Activated B cell treated with CpG ODN at 0.5 μM for 24 hours (primary cell): ENCODE measurements at regions not wholly inside any gene's neighbourhood (a gene's known extent, or its start where the extent isn't known, plus 50 kb on each side); places are given as distances from the start of the nearest gene placed in this dataset.
"Not testable (repeated sequence)": the region's sequence is repeated elsewhere in the genome, so short reads cannot be mapped to it uniquely, and the experiment has no call there.

ENCODE experiments used
- ATAC-seq: fragments of 200-7000 bp; cut with Tn5 transposase; one replicate; pipeline ENCODE4 v1.10.0; 2021; ENCODE audit warnings: low read depth, mild to moderate bottlenecking, moderate library complexity
- CTCF ChIA-PET: fragments of 350-600 bp; sonication (Branson Sonifier 250); formaldehyde crosslinking; loops from one replicate; lab custom pipeline; 2021; ENCODE audit warnings: antibody characterized with exemption; lab: Charles Lee
- POLR2A ChIA-PET: fragments of 350-600 bp; sonication (Branson Sonifier 250); formaldehyde crosslinking; loops from one replicate; lab custom pipeline; 2021; ENCODE audit warnings: antibody characterized with exemption; lab: Charles Lee
- DNase-seq: peaks from one replicate; pipeline ENCODE4 v3.0.0; 2022
- H3K27ac Mint-ChIP-seq: one replicate; pipeline ENCODE4 v1.8.0; 2020; ENCODE audit warnings: mixed read lengths
- H3K27me3 Mint-ChIP-seq: one replicate; pipeline ENCODE4 v1.8.0; 2021; ENCODE audit warnings: mixed read lengths
- H3K36me3 Mint-ChIP-seq: one replicate; pipeline ENCODE4 v1.8.0; 2021; ENCODE audit warnings: low read depth, mixed read lengths
- H3K4me1 Mint-ChIP-seq: one replicate; pipeline ENCODE4 v1.8.0; 2021; ENCODE audit warnings: mixed read lengths
- H3K4me3 Mint-ChIP-seq: one replicate; pipeline ENCODE4 v1.8.0; 2020; ENCODE audit warnings: mild to moderate bottlenecking, mixed read lengths
- H3K9me3 Mint-ChIP-seq: one replicate; pipeline ENCODE4 v1.8.0; 2020; ENCODE audit warnings: mixed read lengths
- intact Hi-C: fragments of 100-400 bp; cut with micrococcal nuclease; formaldehyde crosslinking; loops from one replicate; pipeline ENCODE4 v1.15.1; 2024
- TF ChIP-seq, protein P1 (sequence below): fragments of 200-600 bp; IDR thresholded peaks from one replicate; pipeline ENCODE4 v1.8.0; 2022; ENCODE audit warnings: antibody characterized with exemption, mild to moderate bottlenecking

DNA sequence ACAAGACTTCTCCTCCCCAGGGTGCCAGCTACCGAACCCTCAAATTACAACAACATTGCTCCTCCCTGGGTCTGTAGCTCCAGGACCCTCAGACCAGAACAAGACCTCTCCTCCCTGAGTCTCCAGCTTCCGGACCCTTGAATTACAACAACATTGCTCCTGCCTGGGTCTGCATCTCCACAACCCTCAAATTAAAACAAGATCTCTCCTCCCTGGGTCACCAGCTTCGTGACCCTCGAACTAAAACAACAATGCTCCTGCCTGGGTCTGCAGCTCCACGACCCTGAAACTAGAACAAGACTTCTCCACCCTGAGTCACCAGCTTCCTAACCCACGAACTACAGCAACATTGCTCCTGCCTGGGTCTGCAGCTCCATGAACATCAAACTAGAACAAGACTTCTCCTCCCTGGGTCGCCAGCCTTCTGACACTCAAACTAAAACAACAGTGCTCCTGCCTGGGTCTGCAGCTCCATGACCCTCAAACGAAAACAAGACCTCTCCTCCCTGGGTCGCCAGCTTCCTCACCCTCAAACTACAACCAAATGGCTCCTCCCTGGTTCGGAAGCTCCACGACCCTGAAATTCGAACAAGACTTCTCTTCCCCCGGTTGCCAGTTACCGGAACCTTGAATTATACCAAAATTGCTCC, 324.5 kb downstream of the PREX1 start:
- TF ChIP-seq, protein P1, sequence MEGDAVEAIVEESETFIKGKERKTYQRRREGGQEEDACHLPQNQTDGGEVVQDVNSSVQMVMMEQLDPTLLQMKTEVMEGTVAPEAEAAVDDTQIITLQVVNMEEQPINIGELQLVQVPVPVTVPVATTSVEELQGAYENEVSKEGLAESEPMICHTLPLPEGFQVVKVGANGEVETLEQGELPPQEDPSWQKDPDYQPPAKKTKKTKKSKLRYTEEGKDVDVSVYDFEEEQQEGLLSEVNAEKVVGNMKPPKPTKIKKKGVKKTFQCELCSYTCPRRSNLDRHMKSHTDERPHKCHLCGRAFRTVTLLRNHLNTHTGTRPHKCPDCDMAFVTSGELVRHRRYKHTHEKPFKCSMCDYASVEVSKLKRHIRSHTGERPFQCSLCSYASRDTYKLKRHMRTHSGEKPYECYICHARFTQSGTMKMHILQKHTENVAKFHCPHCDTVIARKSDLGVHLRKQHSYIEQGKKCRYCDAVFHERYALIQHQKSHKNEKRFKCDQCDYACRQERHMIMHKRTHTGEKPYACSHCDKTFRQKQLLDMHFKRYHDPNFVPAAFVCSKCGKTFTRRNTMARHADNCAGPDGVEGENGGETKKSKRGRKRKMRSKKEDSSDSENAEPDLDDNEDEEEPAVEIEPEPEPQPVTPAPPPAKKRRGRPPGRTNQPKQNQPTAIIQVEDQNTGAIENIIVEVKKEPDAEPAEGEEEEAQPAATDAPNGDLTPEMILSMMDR = no peak
- ChIA-PET CTCF (no interaction called here), POLR2A (no interaction called here)
- ATAC-seq (no peak), DNase-seq (no peak)
- intact Hi-C loops = no loop called here
- Mint-ChIP-seq H3K36me3 (no peaks in the 10 kb centered on the region), H3K4me1 (no peaks in the 10 kb centered on the region), H3K27ac (no peak overlapping the region), H3K4me3 (no peak overlapping the region), H3K9me3 (no peaks in the 10 kb centered on the region), H3K27me3 (peaks cover 6% of the 10 kb centered on the region)

DNA sequence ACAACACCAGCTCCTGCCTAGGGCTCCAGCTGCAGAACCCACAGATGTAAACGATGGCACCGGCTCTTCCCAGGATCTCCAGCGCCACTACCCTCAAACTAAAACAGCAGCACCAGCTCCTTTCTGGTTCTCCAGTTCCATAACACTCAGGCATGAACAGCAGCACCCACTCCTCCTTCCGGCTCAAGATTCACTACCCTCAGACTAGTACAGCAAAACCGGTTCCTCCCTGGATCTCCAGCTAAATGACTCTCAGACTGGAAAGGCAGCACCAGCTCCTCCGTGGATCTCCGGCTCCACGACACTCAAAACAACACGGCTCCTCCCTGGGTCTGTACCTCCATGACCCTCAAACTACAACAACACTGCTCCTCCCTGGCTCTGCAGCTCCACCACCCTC, 325.0 kb downstream of the PREX1 start:
- DNase-seq = no peak
- POLR2A ChIA-PET = no interaction called here
- CTCF ChIA-PET = no interaction called here
- peaks cover 6% of the 10 kb centered on the region for H3K27me3 Mint-ChIP-seq
- intact Hi-C loops = no loop called here
- H3K4me3 Mint-ChIP-seq = no peak overlapping the region
- no peak overlapping the region for H3K27ac Mint-ChIP-seq
- TF ChIP-seq, protein P1 = no peak
- no peaks in the 10 kb centered on the region for H3K4me1 Mint-ChIP-seq
- H3K9me3 Mint-ChIP-seq = no peaks in the 10 kb centered on the region
- H3K36me3 Mint-ChIP-seq = no peaks in the 10 kb centered on the region
- ATAC-seq = no peak

DNA sequence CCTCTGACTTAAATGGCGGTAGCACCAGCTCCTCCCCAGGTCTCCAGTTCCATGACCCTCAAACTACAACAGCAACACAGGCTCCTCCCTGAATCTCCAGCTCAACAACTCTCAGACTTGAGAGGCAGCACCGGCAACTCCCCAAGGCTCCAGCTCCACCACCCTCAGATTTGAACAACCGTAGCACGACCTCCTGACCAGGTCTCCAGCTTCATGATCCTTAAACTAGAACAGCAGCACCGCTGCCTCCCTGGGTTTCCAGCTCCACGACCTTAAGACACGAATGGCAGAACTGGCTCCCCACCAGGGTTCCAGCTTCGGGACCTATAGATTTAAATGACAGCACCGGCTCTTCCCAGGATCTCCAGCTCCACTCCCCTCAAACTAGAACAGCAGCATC, 325.8 kb downstream of the PREX1 start:
- H3K36me3 Mint-ChIP-seq = no peaks in the 10 kb centered on the region
- peaks cover 6% of the 10 kb centered on the region for H3K27me3 Mint-ChIP-seq
- DNase-seq (no peak), ATAC-seq (no peak)
- CTCF ChIA-PET = no interaction called here
- TF ChIP-seq, protein P1 = no peak
- no peaks in the 10 kb centered on the region for H3K4me1 Mint-ChIP-seq
- intact Hi-C loops = no loop called here
- no peak overlapping the region for H3K4me3 Mint-ChIP-seq
- H3K27ac Mint-ChIP-seq = no peak overlapping the region
- POLR2A ChIA-PET = no interaction called here
- H3K9me3 Mint-ChIP-seq = no peaks in the 10 kb centered on the region

DNA sequence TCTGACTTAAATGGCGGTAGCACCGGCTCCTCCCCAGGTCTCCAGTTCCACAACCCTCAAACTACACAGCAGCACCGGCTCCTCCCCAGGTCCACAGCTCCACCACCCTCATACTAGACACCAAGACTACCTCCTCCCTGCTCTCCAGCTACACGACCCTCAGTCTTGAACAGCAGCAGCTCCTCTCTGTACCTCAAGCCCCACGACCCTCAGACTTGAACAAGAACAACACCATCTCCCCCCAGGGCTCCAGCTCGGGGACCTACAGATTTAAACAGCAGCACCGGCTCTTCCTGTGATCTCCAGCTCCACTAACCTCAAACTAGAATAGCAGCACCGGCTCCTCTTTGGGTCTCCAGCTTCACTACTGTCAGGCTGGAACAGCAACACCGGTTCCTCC, 326.9 kb downstream of the PREX1 start:
- H3K27me3 Mint-ChIP-seq, POLR2A ChIA-PET, H3K36me3 Mint-ChIP-seq, H3K27ac Mint-ChIP-seq, H3K9me3 Mint-ChIP-seq, CTCF ChIA-PET, ATAC-seq, DNase-seq, H3K4me1 Mint-ChIP-seq, H3K4me3 Mint-ChIP-seq, intact Hi-C loops: not testable (repeated sequence)

DNA sequence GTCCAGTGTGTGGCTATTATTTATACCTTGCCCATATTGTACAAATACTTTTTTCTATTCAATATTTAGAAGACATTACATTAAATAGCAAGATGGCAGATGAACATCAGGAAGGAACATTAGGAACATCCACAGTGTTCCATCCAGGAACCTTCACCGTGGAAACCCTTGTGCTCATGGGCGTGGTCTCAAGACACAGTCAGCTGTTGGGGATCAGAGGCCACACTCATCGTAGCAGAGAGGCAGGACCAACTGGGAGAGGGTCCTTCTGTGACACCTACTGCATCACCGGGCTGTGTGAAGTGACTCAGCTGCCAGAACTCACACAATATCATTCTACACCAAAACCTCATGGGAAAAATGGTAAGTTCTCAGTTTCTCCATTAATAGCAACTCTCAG, 328.9 kb downstream of the PREX1 start:
- intact Hi-C loops, H3K4me3 Mint-ChIP-seq, H3K4me1 Mint-ChIP-seq, CTCF ChIA-PET, H3K27me3 Mint-ChIP-seq, POLR2A ChIA-PET, H3K27ac Mint-ChIP-seq, H3K9me3 Mint-ChIP-seq, H3K36me3 Mint-ChIP-seq, ATAC-seq, DNase-seq: not testable (repeated sequence)

DNA sequence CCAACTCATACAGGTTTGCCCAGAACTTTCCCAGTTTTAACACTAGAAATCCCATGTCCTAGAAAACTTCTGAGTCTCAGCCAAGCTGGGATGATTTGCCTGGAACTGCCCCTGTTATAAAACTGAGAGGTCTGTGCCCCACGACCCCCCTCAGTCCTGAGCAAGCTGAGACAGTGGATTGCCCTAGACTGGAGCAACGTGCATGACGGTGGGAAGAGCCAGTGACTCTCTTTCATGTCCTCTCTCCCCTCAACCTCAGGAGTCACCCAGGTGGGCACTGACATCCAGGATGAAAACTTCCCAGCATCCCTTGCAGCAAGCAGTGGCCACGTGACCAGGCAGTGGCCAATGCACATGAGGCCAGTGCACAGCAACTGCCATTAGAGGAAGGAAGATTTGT, 329.7 kb downstream of the PREX1 start:
- POLR2A ChIA-PET, DNase-seq, CTCF ChIA-PET, H3K4me3 Mint-ChIP-seq, H3K27me3 Mint-ChIP-seq, intact Hi-C loops, H3K9me3 Mint-ChIP-seq, ATAC-seq, H3K4me1 Mint-ChIP-seq, H3K36me3 Mint-ChIP-seq, H3K27ac Mint-ChIP-seq: not testable (repeated sequence)

DNA sequence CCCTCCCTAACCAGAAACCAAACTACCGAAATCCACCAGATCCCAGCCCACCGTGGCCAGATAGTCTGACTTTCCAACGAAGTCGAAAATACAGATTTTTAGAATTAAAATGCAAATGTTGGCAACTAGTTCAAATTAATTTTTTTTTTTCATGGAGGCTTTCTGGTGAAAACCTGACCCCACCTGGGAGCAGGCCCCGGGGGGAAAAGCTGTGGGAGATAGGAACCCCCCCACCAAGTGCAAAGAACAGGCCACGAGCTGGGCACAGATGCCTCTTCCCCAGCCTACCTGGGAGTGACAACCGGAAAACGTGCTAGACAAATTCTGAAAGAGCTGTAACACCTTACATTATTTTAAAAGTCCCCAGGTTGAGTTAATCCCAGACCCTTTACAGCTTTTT, 333.8 kb downstream of the PREX1 start:
- H3K9me3 Mint-ChIP-seq = no peaks in the 10 kb centered on the region
- H3K27me3 Mint-ChIP-seq = no peaks in the 10 kb centered on the region
- ChIA-PET CTCF (no interaction called here), POLR2A (no interaction called here)
- H3K27ac Mint-ChIP-seq = no peak overlapping the region
- no peaks in the 10 kb centered on the region for H3K36me3 Mint-ChIP-seq
- H3K4me1 Mint-ChIP-seq = peaks cover 19% of the 10 kb centered on the region
- intact Hi-C loops = no loop called here
- ATAC-seq (no peak), DNase-seq (no peak)
- TF ChIP-seq, protein P1 = no peak
- H3K4me3 Mint-ChIP-seq = no peak overlapping the region

DNA sequence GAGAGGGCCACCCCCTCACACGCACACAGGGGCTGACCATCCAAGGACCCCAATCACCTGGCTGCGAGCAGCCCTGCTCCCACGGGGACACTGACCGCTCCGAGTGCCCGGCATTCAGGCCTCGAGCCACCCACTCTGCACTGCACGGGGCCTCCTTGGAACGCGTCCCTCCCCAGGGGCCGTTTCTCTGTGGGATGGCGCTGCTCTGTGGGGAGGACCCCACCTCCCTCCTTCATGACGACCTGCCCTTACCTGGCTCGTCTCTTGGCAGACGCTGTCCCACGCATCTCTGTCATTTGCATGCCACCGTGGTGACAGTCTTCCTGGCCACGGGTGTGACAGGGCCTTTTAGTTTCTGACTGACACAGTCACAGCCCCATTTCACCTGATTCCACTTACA, 334.5 kb downstream of the PREX1 start:
- H3K36me3 Mint-ChIP-seq, H3K27me3 Mint-ChIP-seq, ATAC-seq, CTCF ChIA-PET, intact Hi-C loops, H3K4me3 Mint-ChIP-seq, H3K9me3 Mint-ChIP-seq, DNase-seq, POLR2A ChIA-PET, H3K27ac Mint-ChIP-seq: not testable (repeated sequence)
- peaks cover 26% of the 10 kb centered on the region for H3K4me1 Mint-ChIP-seq
